ENCODE measurements at regions not wholly inside any gene's neighbourhood (a gene's known extent, or its start where the extent isn't known, plus 50 kb on each side); places are given as distances from the start of the nearest gene placed in this dataset.

GRCh38 chr2:152974146-152974545 lies 255.7 kb downstream of the ARL6IP6 start (continued):
- TF ChIP-seq ZBTB33 (IDR thresholded peaks at IDR 0.05) = no peak
- no peak for TF ChIP-seq JUND (IDR thresholded peaks at IDR 0.05)
- no peak for TF ChIP-seq CTCF (IDR thresholded peaks at IDR 0.05; ENCODE audit: low read depth, low read length, missing input control)
- no peak for TF ChIP-seq NR2F2 (IDR thresholded peaks at IDR 0.05)
- TF ChIP-seq HNF4A (conservative IDR thresholded peaks at IDR 0.05) = no peak

GRCh38 chr2:152971685-152972084 lies 253.3 kb downstream of the ARL6IP6 start:
- Histone ChIP-seq H3K9ac (ENCODE audit: low read depth in 1 of 2, low read length in 2 of 2) (no peak overlapping the region), H3K4me1 (ENCODE audit: control insufficient read depth in 4 of 4, insufficient read depth in 4 of 4, low read length in 3 of 4) (no peaks in the 10 kb centered on the region), H3K9me3 (ENCODE audit: control insufficient read depth in 4 of 4, low read length in 3 of 4) (peaks cover 0 to 1% (median 0%) of the 10 kb centered on the region in 4 donors), H3K27ac (ENCODE audit: low read depth in 1 of 2, low read length in 2 of 2) (no peak overlapping the region), H3K36me3 (ENCODE audit: control insufficient read depth in 4 of 4, insufficient read depth in 3 of 4, low read depth in 1 of 4, low read length in 3 of 4) (no peaks in the 10 kb centered on the region), H3K4me3 (ENCODE audit: low read depth in 1 of 3, low read length in 3 of 3) (no peak overlapping the region), H3K27me3 (ENCODE audit: control insufficient read depth in 4 of 4, insufficient read depth in 4 of 4, low read length in 3 of 4) (no peaks in the 10 kb centered on the region)
- no peak for TF ChIP-seq RXRA (IDR thresholded peaks at IDR 0.05)
- TF ChIP-seq MAX (IDR thresholded peaks at IDR 0.05) = no peak
- no peak for TF ChIP-seq NR2F2 (IDR thresholded peaks at IDR 0.05)
- no peak for TF ChIP-seq ZBTB33 (IDR thresholded peaks at IDR 0.05)
- no peak for TF ChIP-seq SP1 (IDR thresholded peaks at IDR 0.05)
- TF ChIP-seq TAF1 (conservative IDR thresholded peaks at IDR 0.05) = no peak
- TF ChIP-seq HNF4G (IDR thresholded peaks at IDR 0.05) = no peak
- TF ChIP-seq HNF4A (conservative IDR thresholded peaks at IDR 0.05) = no peak
- no peak for TF ChIP-seq YY1 (IDR thresholded peaks at IDR 0.05)
- TF ChIP-seq ATF3 (IDR thresholded peaks at IDR 0.05) = no peak
- no peak for TF ChIP-seq GABPA (IDR thresholded peaks at IDR 0.05 in 1 of 2, conservative IDR thresholded peaks at IDR 0.05 in 1 of 2)
- TF ChIP-seq CTCF (IDR thresholded peaks at IDR 0.05; ENCODE audit: low read depth, low read length, missing input control) = no peak
- no peak for TF ChIP-seq REST (IDR thresholded peaks at IDR 0.05)
- TF ChIP-seq FOXA2 (IDR thresholded peaks at IDR 0.05) = no peak
- 60% methylated on average over 1 of the region's 1 CpG for WGBS
- DNase-seq (ENCODE audit: low spot score) = no peak

All from liver (tissue), 8 donors.